Suppressor macrophage (primary cell): ENCODE measurements at regions not wholly inside any gene's neighbourhood (a gene's known extent, or its start where the extent isn't known, plus 50 kb on each side); places are given as distances from the start of the nearest gene placed in this dataset.

ENCODE experiments used
- DNase-seq, 4 experiments: peaks; one replicate each; pipeline ENCODE4 v3.0.0-alpha.2; 2020 to 2022

GRCh38 chr4:176843710-176844109 lies 51.0 kb upstream of the VEGFC start:
- DNase-seq = no peak

GRCh38 chr4:176844448-176844847 lies 51.7 kb upstream of the VEGFC start:
- no peak for DNase-seq

GRCh38 chr4:176845636-176846035 lies 52.9 kb upstream of the VEGFC start:
- no peak for DNase-seq

- DNase-seq = peak in 2 of 4 experiments; percentile 8 to 15
These were observed 56.4 kb upstream of the VEGFC start for GRCh38 chr4:176849076-176849475.

GRCh38 chr4:176850436-176850835 lies 57.7 kb upstream of the VEGFC start:
- DNase-seq = no peak

GRCh38 chr4:176856421-176856820 lies 63.7 kb upstream of the VEGFC start:
- no peak for DNase-seq

GRCh38 chr4:176858839-176859238 lies 66.1 kb upstream of the VEGFC start:
- DNase-seq = no peak

GRCh38 chr4:176864238-176864637 lies 71.5 kb upstream of the VEGFC start:
- DNase-seq = no peak

- no peak for DNase-seq
These were observed 76.0 kb upstream of the VEGFC start for GRCh38 chr4:176868676-176869075.

GRCh38 chr4:176872461-176872860 lies 79.7 kb upstream of the VEGFC start:
- DNase-seq = no peak

GRCh38 chr4:176874721-176875445 lies 82.2 kb upstream of the VEGFC start:
- no peak for DNase-seq

GRCh38 chr4:176875446-176875930 lies 82.8 kb upstream of the VEGFC start:
- DNase-seq = no peak

GRCh38 chr4:176879380-176880116 lies 86.8 kb upstream of the VEGFC start:
- peak in 1 of 4 experiments; percentile 5 for DNase-seq

- no peak for DNase-seq
These were observed 89.5 kb upstream of the VEGFC start for GRCh38 chr4:176882206-176882605.

- no peak for DNase-seq
These were observed 90.4 kb upstream of the VEGFC start for GRCh38 chr4:176883108-176883550.

- no peak for DNase-seq
These were observed 91.1 kb upstream of the VEGFC start for GRCh38 chr4:176883681-176884418.

GRCh38 chr4:176885224-176885623 lies 92.5 kb upstream of the VEGFC start:
- no peak for DNase-seq

- no peak for DNase-seq
These were observed 93.4 kb upstream of the VEGFC start for GRCh38 chr4:176886135-176886534.

GRCh38 chr4:176889776-176890175 lies 97.1 kb upstream of the VEGFC start:
- no peak for DNase-seq

GRCh38 chr4:176894498-176894897 lies 101.8 kb upstream of the VEGFC start:
- DNase-seq = no peak

GRCh38 chr4:176896211-176896610 lies 103.5 kb upstream of the VEGFC start:
- DNase-seq = no peak

- no peak for DNase-seq
These were observed 104.5 kb upstream of the VEGFC start for GRCh38 chr4:176897226-176897625.

GRCh38 chr4:176898791-176899190 lies 106.1 kb upstream of the VEGFC start:
- DNase-seq = no peak
